GM19455 (cell line): ENCODE measurements at regions not wholly inside any gene's neighbourhood (a gene's known extent, or its start where the extent isn't known, plus 50 kb on each side); places are given as distances from the start of the nearest gene placed in this dataset.
"Not testable (repeated sequence)": the region's sequence is repeated elsewhere in the genome, so short reads cannot be mapped to it uniquely, and the experiment has no call there.

Source experiments
- ATAC-seq: cut with Tn5 transposase; IDR thresholded peaks from one replicate; pipeline ENCODE4 v1.9.1; 2021; ENCODE audit not compliant: unreplicated experiment

- ATAC-seq, result no peak
Measured at GRCh38 chr1:196091397-196092135, 516.7 kb downstream of the KCNT2 start.

DNA sequence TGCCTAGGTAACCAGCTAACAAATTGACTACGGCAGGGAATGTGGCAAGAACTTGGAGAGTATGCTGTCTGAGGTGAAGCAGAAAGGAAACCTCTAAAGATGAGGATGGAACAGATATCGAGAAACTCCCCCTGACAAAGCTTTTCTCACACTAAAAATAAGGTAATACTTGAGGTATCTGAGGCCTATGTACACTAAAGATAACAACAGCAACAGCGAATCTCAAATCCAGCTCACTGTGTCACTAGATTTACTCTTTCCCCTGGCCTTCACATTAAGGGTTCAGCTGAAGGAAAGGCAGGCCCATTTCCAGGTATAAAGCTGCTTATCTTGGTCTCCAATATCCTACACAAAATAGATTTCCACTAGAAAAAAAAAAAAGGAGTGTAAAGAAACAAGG is 518.0 kb downstream of the KCNT2 start:
- ATAC-seq, result no peak

DNA sequence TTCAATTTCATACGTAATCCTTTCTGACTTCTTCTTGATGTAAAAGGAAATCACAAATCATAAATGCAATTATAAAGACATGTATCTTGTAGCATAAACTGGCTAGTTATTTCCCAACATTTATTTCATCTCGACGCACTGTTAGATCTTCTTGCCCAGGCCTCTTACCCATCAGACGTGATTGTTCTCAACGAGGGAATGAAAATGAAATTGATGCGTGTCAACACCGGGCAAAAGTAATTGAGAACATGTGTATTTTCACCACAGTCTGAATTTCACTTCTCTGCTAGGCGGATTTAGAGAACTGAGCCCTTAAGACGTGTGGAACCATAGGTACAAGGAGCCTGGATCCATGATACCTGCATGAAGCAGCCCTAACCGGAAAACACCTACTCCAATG is 519.7 kb downstream of the KCNT2 start:
- ATAC-seq, result no peak

GRCh38 chr1:196078691-196079090 is 529.5 kb downstream of the KCNT2 start:
- ATAC-seq, result no peak

DNA sequence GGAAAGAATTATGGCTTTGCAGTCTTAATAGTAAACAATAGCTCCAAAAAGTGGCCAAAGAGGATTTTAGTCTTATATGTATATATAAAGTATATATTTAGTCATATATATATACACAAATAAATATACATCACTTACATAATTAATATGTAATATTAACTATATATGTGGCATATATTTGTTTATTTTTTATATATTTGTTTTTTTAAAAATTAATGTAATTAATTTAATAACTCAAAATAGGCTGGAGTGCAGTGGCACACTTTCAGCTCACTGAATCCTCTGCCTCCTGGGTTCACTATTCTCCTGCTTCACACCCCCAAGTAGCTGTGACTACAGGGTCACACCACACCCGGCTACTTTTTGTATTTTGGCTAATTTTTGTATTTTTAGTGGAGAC is 532.6 kb downstream of the KCNT2 start:
- no peak for ATAC-seq

- no peak for ATAC-seq
Measured at GRCh38 chr1:196074182-196074581, 534.1 kb downstream of the KCNT2 start.

DNA sequence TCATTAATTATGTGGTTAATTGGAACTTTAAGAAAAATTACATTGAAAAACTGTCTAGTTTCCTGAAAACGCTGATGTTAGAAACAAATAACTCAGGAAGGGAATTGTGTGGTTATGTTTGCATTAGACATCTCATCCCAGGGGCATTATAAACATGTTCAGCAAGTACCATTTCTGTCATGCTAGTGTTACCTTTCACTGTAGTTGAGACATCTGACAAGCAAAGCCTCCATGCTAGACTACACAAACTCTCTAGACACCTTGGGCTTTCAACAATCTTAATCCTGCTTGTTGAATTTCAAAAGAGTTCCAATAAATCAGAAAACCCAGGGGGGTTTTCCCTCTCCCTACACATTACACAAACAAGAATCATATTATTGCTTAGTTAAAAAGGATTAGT is 536.8 kb downstream of the KCNT2 start:
- no peak for ATAC-seq

GRCh38 chr1:196070940-196071339 is 537.3 kb downstream of the KCNT2 start:
- no peak for ATAC-seq

- no peak for ATAC-seq
Measured at GRCh38 chr1:196063952-196064351, 544.3 kb downstream of the KCNT2 start.

GRCh38 chr1:196063294-196063693 is 544.9 kb downstream of the KCNT2 start:
- ATAC-seq, result no peak

DNA sequence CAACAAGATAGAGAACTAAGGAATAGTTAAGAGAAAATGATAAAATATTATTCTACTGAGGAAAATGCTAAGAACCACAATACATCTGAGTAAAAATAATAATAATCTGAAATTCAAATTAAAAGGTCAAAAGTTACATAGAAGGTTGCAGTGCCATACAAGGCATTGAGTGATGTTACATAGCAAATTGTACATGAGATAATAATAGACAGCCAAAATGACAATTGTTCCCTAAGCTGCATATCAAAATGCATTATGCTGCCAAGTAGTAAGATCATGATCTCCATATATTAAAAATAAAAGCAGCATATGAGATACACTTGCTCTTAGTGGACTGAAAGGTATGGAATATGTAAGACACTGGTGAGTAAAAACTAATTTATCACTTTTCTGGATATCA is 547.7 kb downstream of the KCNT2 start:
- no peak for ATAC-seq

- ATAC-seq, result no peak
Measured at GRCh38 chr1:196059210-196059609, 549.0 kb downstream of the KCNT2 start.

DNA sequence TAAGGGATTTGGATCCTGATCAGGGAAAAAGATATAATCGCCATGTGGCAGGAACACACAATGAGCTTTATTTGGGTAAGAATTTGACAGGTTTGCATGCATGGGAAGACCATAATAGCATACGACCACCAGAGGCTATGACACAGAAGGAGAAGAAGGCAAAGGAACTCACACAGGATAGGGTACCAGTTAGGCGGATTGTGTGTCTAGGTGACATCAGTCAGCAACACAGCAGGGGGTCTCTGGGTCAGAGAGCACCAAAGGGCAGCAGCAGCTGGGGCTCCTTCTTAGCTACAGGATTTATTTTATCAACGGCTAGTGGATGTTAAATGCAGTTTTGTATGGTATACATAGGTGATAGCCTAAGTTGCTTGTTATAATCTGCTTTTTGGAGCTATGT is 551.3 kb downstream of the KCNT2 start:
- no peak for ATAC-seq

GRCh38 chr1:196049407-196049806 is 558.8 kb downstream of the KCNT2 start:
- no peak for ATAC-seq

GRCh38 chr1:196043268-196043667 is 565.0 kb downstream of the KCNT2 start:
- no peak for ATAC-seq

DNA sequence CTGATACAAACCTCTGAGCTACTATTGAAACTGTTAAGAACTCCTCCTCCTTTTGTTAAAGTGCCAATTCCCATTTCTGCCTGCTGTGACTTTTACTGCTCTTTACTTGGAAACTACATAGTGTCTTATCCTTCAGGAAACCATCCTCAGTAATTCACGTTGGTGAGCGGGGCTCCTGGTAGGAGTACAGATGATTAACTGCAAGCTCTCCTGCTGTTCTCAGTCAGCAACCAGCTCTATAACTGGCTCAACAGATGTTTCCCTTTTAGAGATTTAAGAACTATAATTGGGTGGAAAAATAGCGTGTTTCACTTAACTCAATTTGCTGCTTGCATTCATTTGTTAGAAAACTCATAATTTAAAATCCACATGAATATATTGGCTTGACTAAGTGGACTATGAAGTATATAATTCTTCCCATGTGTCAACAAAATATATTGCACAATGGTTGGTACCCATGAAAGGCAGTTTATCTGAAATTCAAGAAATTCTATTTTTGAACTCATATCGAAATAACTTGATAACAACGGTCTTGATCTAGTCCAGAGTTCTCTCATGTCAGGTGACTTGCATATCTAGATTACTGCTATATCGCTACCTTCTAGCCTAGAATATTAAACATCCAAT is 574.0 kb downstream of the KCNT2 start:
- ATAC-seq, result no peak

- not testable (repeated sequence) for ATAC-seq
Measured at GRCh38 chr1:196031387-196031786, 576.9 kb downstream of the KCNT2 start.

DNA sequence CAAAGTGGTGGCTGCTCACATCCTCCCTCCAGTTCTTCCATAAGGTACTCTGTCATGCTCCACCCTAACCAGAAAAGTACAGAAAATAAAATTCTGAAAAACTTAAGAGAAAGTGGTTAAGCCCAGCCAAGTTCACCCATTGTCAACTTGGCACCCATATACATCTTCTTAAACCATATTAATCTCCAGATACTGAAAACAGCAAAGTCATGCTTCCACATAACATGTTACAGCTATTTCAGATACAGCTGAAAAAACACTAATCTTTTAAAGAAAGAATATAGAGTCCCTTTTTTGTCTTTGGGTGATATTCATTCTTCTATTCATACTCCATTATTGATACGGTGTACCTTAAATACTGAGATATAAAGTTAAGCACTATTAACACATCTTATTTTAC is 577.8 kb downstream of the KCNT2 start:
- ATAC-seq, result no peak

DNA sequence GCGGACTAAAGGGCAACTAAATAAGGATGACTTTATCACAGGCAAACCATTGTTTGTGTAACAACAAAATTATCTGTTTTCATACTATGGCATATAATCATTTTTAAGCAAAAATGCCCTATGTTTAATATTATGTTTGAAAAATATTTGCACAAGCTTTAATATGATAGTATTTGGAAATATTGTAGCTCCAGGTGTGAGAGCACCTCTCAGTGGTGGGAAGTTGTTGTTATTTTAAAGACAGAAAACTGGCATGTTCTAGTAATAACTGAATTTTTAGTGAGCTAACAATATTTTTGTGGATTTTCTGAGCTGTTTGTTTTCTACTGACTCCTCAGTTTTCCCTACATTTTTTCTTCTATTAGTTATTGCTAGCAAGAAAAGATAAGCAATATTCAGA is 578.8 kb downstream of the KCNT2 start:
- ATAC-seq, result no peak

DNA sequence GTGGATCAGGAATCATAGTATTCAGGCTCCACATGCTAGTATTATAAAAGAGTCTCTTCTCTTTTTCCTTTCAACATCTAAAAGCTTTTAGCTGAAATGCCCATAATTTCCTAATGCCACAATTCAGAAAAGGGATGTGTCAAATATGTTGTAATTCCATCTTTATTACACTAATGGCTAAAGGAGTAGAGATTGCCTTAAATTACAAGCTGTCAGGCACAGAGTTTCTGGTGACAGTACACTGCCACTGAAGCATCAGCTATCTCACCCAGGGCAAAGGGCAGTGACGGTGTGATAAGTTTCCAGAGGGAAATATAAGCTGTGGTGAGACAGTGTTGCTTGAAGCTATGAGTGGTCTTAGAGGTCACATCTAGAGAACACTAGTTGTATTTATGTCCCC is 581.1 kb downstream of the KCNT2 start:
- ATAC-seq, result no peak

GRCh38 chr1:196021174-196021573 is 587.1 kb downstream of the KCNT2 start:
- ATAC-seq, result not testable (repeated sequence)

DNA sequence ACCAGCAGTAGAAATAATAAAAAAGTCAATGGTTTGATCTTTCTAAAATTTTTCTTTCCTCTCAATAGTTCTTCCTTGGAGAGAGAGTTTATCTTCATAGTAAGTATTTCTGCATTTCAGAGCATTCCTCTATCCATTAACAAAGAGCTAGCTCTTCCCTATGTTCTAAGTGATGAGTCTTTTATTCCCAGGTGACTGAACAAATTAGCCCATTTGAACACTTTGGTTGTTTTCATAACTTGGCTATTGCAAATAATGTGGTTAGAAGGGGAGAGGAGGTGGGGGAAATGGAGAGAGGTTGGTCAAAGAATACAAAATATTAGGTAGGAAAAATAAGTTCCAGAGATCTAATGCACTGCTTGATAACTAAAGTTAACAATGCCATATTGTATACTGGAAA is 598.9 kb downstream of the KCNT2 start:
- no peak for ATAC-seq

DNA sequence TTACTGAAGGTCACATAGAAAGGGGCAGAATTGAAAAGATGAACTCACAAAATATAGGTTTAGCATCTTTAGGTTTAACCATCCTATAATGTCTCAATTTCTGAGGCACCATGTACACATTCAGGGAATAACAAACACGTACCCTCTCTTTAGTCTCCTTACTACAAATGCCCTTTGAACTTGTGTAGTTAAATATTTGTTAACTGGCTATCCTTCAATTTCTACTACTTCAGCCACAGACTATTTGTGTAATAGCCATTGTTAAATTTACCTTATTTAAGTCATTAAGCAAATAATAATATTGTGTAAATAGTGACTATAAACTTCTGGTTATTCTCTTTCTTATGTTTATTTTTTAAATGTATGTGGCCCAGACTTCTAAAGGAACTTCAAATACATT is 600.5 kb downstream of the KCNT2 start:
- ATAC-seq, result no peak
